ENCODE measurements at regions not wholly inside any gene's neighbourhood (a gene's known extent, or its start where the extent isn't known, plus 50 kb on each side); places are given as distances from the start of the nearest gene placed in this dataset.
"Not testable (repeated sequence)": the region's sequence is repeated elsewhere in the genome, so short reads cannot be mapped to it uniquely, and the experiment has no call there.

GRCh38 chr15:99464137-99464536, 101.6 kb upstream of the MEF2A start:
- no peak for DNase-seq

GRCh38 chr15:99466701-99467337, 99.0 kb upstream of the MEF2A start:
- DNase-seq, result no peak

GRCh38 chr15:99467338-99467720, 98.5 kb upstream of the MEF2A start:
- no peak for DNase-seq

GRCh38 chr15:99467853-99468464, 97.8 kb upstream of the MEF2A start:
- DNase-seq, result no peak

GRCh38 chr15:99470204-99470603, 95.6 kb upstream of the MEF2A start:
- DNase-seq, result not testable (repeated sequence)

GRCh38 chr15:99472416-99473145, 93.2 kb upstream of the MEF2A start:
- no peak for DNase-seq

GRCh38 chr15:99473981-99474906, 91.5 kb upstream of the MEF2A start:
- DNase-seq, result no peak

- no peak for DNase-seq
Measured at GRCh38 chr15:99474909-99475753, 90.7 kb upstream of the MEF2A start.

- no peak for DNase-seq
Measured at GRCh38 chr15:99475754-99476412, 89.9 kb upstream of the MEF2A start.

- DNase-seq, result no peak
Measured at GRCh38 chr15:99476413-99477222, 89.2 kb upstream of the MEF2A start.

- no peak for DNase-seq
Measured at GRCh38 chr15:99477791-99478471, 87.9 kb upstream of the MEF2A start.

- DNase-seq, result no peak
Measured at GRCh38 chr15:99478977-99479376, 86.8 kb upstream of the MEF2A start.

- no peak for DNase-seq
Measured at GRCh38 chr15:99480016-99480810, 85.6 kb upstream of the MEF2A start.

GRCh38 chr15:99481113-99481950, 84.5 kb upstream of the MEF2A start:
- no peak for DNase-seq

GRCh38 chr15:99481951-99482230, 83.9 kb upstream of the MEF2A start:
- no peak for DNase-seq

GRCh38 chr15:99482993-99483392, 82.8 kb upstream of the MEF2A start:
- no peak for DNase-seq

- no peak for DNase-seq
Measured at GRCh38 chr15:99485153-99485961, 80.4 kb upstream of the MEF2A start.

GRCh38 chr15:99485992-99486370, 79.8 kb upstream of the MEF2A start:
- no peak for DNase-seq

Measured in activated CD4-positive, alpha-beta T cell treated with anti-CD3 and anti-CD28 coated beads, Interleukin-2, amount 50 U/mL, for 1 hour (primary cell).